Endothelial cell of hepatic sinusoid (primary cell): ENCODE measurements at regions not wholly inside any gene's neighbourhood (a gene's known extent, or its start where the extent isn't known, plus 50 kb on each side); places are given as distances from the start of the nearest gene placed in this dataset.
"Not testable (repeated sequence)": the region's sequence is repeated elsewhere in the genome, so short reads cannot be mapped to it uniquely, and the experiment has no call there.

Experiments
- in situ Hi-C: cut with HindIII; loops from 2 replicates; pipeline ENCODE4 v1.10.0; 2017; ENCODE audit warnings: low sequenced_read_pairs

GRCh38 chr4:169934794-169935429 is 91.3 kb downstream of the MFAP3L start:
- in situ Hi-C loops: loop anchor here (5.0 kb wide), 1 partner anchor 98 kb away; no protein-coding TSS in a partner anchor

GRCh38 chr4:169933531-169933930 is 92.7 kb downstream of the MFAP3L start:
- in situ Hi-C loops: loop anchor here (5.0 kb wide), 1 partner anchor 96 kb away; no protein-coding TSS in a partner anchor

DNA sequence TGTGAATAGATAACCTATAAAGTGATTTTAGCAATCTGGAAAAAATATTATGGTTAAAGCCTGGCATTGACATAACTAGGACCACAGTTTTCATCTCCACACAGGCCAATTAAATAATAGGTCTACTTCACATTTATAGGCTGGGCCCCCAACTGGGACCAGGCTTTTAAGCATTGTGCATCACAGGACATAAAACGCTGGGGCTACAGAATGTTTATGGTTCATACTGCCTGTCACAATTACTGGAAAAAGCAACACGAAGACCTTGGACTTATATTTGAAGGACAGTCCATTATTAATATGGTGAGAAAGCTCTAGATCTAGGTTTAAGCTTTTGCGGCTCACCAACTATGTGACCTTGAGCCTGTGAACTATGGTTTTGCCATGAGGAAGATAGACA is 94.2 kb downstream of the MFAP3L start:
- in situ Hi-C loops: loop anchor here (5.0 kb wide), 1 partner anchor 95 kb away; no protein-coding TSS in a partner anchor

GRCh38 chr4:169930755-169931154 is 95.4 kb downstream of the MFAP3L start:
- in situ Hi-C loops: loop anchor here (5.0 kb wide), 1 partner anchor 93 kb away; no protein-coding TSS in a partner anchor

DNA sequence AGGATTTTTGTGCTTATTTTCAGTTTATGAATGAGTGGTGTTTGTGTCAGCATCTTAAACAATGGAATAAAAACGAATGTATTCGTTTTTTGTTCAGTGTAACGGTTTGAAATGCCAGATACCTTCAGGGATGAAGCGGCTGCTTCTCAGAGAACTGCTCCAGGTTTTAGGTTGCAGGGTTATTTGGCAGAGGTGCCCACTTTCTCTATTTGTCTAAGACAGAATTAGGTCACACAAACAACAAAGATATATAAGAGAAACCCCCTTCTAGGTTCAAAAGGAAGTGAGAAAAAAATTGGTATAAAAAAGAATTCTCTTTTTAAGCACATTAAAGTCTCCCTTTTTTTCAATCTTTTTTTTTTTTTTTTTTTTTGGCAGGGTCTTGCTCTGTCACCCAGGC is 98.9 kb downstream of the MFAP3L start:
- in situ Hi-C loops: no loop called here

GRCh38 chr4:169925678-169926077 is 100.5 kb downstream of the MFAP3L start:
- in situ Hi-C loops: no loop called here

DNA sequence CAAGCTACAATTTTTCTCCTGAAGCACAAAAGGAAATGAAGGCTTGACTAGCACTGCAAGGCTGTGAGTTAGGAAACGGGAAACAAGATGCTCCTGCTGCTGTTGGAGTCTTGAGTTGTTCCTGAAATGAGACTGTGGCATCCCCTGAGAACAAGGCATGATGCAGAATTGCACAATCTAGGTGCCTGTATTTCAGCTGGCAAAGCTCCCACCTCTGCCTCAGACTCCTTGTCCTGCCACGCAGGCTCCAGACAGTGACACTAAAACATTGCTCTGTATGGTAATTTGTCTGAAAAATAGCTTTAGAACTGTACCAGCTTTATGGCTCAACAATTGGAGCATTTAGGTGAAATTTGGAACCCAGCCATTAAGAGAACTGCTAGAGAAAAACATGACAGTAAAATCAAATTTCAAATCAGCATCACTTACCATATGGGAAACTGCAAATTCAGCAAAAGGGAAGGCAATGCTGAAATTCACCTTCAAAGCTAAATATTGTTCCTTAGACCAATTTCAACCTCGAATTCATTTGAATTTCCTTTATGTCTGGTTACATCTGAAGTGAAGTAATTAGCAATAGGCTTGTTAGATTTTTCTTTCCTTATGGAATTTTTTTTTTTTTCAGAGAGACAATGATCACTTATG is 103.4 kb downstream of the MFAP3L start:
- in situ Hi-C loops: no loop called here

- in situ Hi-C loops: no loop called here
These were observed 104.5 kb downstream of the MFAP3L start for GRCh38 chr4:169921732-169922131.

- in situ Hi-C loops: no loop called here
These were observed 105.0 kb downstream of the MFAP3L start for GRCh38 chr4:169921237-169921636.

GRCh38 chr4:169919194-169920124 is 106.7 kb downstream of the MFAP3L start:
- in situ Hi-C loops: not testable (repeated sequence)

DNA sequence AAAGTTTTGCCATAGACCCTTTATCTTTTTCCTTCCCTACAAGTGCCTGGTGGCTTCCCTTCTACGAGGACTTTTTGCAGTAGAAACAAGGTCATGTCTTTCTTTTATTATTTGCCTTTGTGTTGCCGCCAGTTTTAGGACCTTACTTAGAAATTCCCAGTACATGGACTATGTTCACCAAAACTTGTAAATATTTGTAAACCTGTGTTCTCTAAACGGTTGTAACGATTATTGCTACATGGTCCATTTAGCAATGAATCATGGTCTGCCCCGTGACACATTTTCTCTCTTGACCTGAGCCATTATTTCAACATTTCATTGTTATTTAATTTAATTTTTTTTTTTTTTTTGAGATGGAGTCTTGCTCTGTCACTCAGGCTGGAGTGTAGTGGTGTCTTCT is 110.7 kb downstream of the MFAP3L start:
- in situ Hi-C loops: no loop called here

- in situ Hi-C loops: no loop called here
These were observed 111.3 kb downstream of the MFAP3L start for GRCh38 chr4:169914866-169915265.

GRCh38 chr4:169912996-169913395 is 113.2 kb downstream of the MFAP3L start:
- in situ Hi-C loops: no loop called here

DNA sequence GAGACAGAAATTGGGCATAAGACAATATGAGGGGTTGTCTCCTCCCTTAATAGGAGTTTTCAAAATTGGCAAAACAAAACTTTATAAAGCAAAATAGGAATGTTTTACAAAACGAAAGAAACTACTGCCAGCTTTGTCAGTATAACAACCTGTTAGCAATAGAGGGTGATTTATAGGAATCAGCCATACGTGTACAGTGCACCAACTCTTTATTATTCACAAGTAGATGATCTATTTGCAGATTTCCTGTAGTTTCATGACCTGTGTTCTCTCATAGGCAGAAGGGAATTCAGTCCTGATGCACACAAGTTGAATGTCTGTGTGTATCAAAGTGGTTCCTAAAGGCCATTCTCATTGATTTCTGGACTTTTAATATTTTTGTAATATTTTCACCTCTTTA is 116.3 kb downstream of the MFAP3L start:
- in situ Hi-C loops: no loop called here

DNA sequence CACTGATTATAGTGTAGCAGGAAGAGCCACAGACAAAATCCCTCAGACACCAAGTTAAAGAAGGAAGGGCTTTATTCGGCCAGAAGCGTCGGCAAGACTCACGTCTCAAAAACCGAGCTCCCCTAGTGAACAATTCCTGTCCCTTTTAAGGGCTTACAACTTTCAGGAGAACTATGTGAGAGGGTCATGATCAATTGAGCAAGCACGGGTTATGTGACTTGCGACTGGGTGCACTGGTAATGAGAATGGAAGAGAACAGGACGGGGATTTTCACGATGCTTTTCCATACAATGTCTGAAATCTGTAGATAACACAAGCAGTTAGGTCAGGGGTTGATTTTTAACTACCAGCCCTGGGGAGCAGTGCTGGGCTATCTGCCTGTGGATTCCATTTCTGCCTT is 116.7 kb downstream of the MFAP3L start:
- in situ Hi-C loops: no loop called here

DNA sequence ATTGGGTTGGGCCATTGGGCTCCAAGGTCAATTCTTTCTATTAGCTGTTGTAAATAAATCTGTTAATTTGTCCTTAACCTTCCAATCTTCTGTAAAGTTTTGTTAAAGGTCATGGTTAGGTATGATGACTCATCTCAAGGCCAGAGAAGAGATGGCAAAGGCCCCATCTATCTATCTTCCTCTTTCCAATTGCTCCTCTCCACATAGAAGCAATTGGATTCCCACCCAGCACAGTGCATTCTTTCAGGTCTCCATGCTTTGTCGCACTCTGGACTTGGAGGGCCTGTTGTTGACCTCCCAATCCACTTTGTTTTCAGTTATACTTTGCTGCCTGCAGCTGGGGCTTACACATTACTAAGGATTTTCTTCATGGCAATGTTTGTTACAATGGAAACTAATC is 118.5 kb downstream of the MFAP3L start:
- in situ Hi-C loops: no loop called here

- in situ Hi-C loops: no loop called here
These were observed 119.4 kb downstream of the MFAP3L start for GRCh38 chr4:169906821-169907220.

- in situ Hi-C loops: no loop called here
These were observed 120.1 kb downstream of the MFAP3L start for GRCh38 chr4:169906104-169906503.

- in situ Hi-C loops: no loop called here
These were observed 123.4 kb downstream of the MFAP3L start for GRCh38 chr4:169902658-169903345.

DNA sequence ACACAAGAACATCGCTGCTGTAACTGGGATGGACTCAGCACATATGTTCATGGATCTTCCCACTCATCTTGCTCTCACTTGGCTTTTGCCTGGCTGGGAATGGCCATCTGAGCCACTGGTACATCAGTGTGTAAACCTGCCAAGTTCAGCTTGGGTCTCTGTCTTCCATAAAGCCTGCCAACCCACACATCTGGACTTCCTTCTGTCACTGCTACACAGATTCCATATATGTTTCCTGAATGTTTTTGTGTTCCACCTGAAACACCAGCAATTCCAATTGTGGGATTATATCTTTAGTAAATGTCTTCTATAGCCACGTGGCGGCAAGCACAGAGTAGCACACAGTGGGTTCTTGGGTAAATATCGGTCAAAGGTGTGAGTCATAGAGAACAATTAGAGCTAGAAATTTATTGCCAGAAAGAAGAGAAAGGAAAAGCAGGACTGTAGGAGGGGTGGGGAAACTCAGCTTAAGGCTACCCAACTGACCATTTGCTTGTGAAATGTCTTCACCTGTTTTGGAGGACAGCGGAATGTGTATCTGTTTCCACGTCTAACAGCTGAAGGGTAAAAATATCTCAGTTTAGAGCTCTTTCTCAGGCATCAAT is 125.9 kb downstream of the MFAP3L start:
- in situ Hi-C loops: no loop called here
